ENCODE measurements at regions not wholly inside any gene's neighbourhood (a gene's known extent, or its start where the extent isn't known, plus 50 kb on each side); places are given as distances from the start of the nearest gene placed in this dataset.

GRCh38 chr5:171633776-171634470 is 151.7 kb upstream of the SMIM23 start:
- Histone ChIP-seq H3K27ac (no peak overlapping the region), H3K79me2 (ENCODE audit: insufficient read depth) (no peaks in the 10 kb centered on the region), H3K36me3 (ENCODE audit: low read depth) (no peaks in the 10 kb centered on the region), H3K4me2 (ENCODE audit: unreplicated experiment) (no peak overlapping the region), H3F3A (ENCODE audit: insufficient read depth) (no peaks in the 10 kb centered on the region), H2AFZ (no peak overlapping the region), H3K9me2 (ENCODE audit: insufficient read depth) (no peaks in the 10 kb centered on the region), H3K4me3 (no peak overlapping the region), H3K4me1 (ENCODE audit: insufficient read depth) (no peaks in the 10 kb centered on the region), H3K9me3 (ENCODE audit: low read depth) (no peaks in the 10 kb centered on the region), H3K9ac (no peak overlapping the region), H4K20me1 (ENCODE audit: insufficient read depth) (no peaks in the 10 kb centered on the region), H3K27me3 (replicated peaks; ENCODE audit: insufficient read depth) (peaks cover 63% of the 10 kb centered on the region)
- no peak for TF ChIP-seq EZH2phosphoT487 (IDR thresholded peaks at IDR 0.05; ENCODE audit: insufficient read depth, low read depth)
- TF ChIP-seq EZH2 (IDR thresholded peaks at IDR 0.05; ENCODE audit: insufficient read depth, poor library complexity, severe bottlenecking) = no peak
- DNase-seq = no peak
- 64 to 71% methylated on average over 7 of the region's 7 CpGs for WGBS, 2 experiments (ENCODE audit: low coverage in 1 of 2, low lambda C conversion rate in 2 of 2, missing lambda C conversion rate in 2 of 2)
- in situ Hi-C loops (cut with MboI) = loop anchor here (10.0 to 25.0 kb wide), 2 partner anchors 201 to 403 kb away; no protein-coding TSS in a partner anchor

- TF ChIP-seq EZH2 (IDR thresholded peaks at IDR 0.05; ENCODE audit: insufficient read depth, poor library complexity, severe bottlenecking) = no peak
- TF ChIP-seq EZH2phosphoT487 (IDR thresholded peaks at IDR 0.05; ENCODE audit: insufficient read depth, low read depth) = no peak
- H3K4me1 ChIP-seq (ENCODE audit: insufficient read depth) = no peaks in the 10 kb centered on the region
- H3K4me3 ChIP-seq = no peak overlapping the region
- H2AFZ ChIP-seq = no peak overlapping the region
- peaks cover 63% of the 10 kb centered on the region for H3K27me3 ChIP-seq (replicated peaks; ENCODE audit: insufficient read depth)
- no peak overlapping the region for H3K4me2 ChIP-seq (ENCODE audit: unreplicated experiment)
- H4K20me1 ChIP-seq (ENCODE audit: insufficient read depth) = no peaks in the 10 kb centered on the region
- H3K27ac ChIP-seq = no peak overlapping the region
- H3K9me2 ChIP-seq (ENCODE audit: insufficient read depth) = no peaks in the 10 kb centered on the region
- no peak overlapping the region for H3K9ac ChIP-seq
- H3F3A ChIP-seq (ENCODE audit: insufficient read depth) = no peaks in the 10 kb centered on the region
- no peaks in the 10 kb centered on the region for H3K36me3 ChIP-seq (ENCODE audit: low read depth)
- no peaks in the 10 kb centered on the region for H3K79me2 ChIP-seq (ENCODE audit: insufficient read depth)
- no peaks in the 10 kb centered on the region for H3K9me3 ChIP-seq (ENCODE audit: low read depth)
- in situ Hi-C loops (cut with MboI) = loop anchor here (10.0 to 25.0 kb wide), 2 partner anchors 200 to 403 kb away; no protein-coding TSS in a partner anchor
- DNase-seq = no peak
Observed at GRCh38 chr5:171634511-171634910, 151.1 kb upstream of the SMIM23 start.

GRCh38 chr5:171635028-171635427 is 150.6 kb upstream of the SMIM23 start:
- peaks cover 67% of the 10 kb centered on the region for H3K27me3 ChIP-seq (replicated peaks; ENCODE audit: insufficient read depth)
- no peak overlapping the region for H2AFZ ChIP-seq
- H3K79me2 ChIP-seq (ENCODE audit: insufficient read depth) = no peaks in the 10 kb centered on the region
- no peak overlapping the region for H3K27ac ChIP-seq
- no peak overlapping the region for H3K4me3 ChIP-seq
- H3K4me1 ChIP-seq (ENCODE audit: insufficient read depth) = no peaks in the 10 kb centered on the region
- no peaks in the 10 kb centered on the region for H3F3A ChIP-seq (ENCODE audit: insufficient read depth)
- H3K36me3 ChIP-seq (ENCODE audit: low read depth) = no peaks in the 10 kb centered on the region
- no peaks in the 10 kb centered on the region for H4K20me1 ChIP-seq (ENCODE audit: insufficient read depth)
- H3K9me3 ChIP-seq (ENCODE audit: low read depth) = no peaks in the 10 kb centered on the region
- no peaks in the 10 kb centered on the region for H3K9me2 ChIP-seq (ENCODE audit: insufficient read depth)
- in situ Hi-C loops (cut with MboI) = loop anchor here (10.0 to 25.0 kb wide), 2 partner anchors 200 to 402 kb away; no protein-coding TSS in a partner anchor
- no peak overlapping the region for H3K9ac ChIP-seq
- no peak for TF ChIP-seq EZH2 (IDR thresholded peaks at IDR 0.05; ENCODE audit: insufficient read depth, poor library complexity, severe bottlenecking)
- no peak for TF ChIP-seq EZH2phosphoT487 (IDR thresholded peaks at IDR 0.05; ENCODE audit: insufficient read depth, low read depth)
- DNase-seq = no peak
- 56 to 63% methylated on average over 2 of the region's 2 CpGs for WGBS, 2 experiments (ENCODE audit: low coverage in 1 of 2, low lambda C conversion rate in 2 of 2, missing lambda C conversion rate in 2 of 2)
- H3K4me2 ChIP-seq (ENCODE audit: unreplicated experiment) = no peak overlapping the region

DNA sequence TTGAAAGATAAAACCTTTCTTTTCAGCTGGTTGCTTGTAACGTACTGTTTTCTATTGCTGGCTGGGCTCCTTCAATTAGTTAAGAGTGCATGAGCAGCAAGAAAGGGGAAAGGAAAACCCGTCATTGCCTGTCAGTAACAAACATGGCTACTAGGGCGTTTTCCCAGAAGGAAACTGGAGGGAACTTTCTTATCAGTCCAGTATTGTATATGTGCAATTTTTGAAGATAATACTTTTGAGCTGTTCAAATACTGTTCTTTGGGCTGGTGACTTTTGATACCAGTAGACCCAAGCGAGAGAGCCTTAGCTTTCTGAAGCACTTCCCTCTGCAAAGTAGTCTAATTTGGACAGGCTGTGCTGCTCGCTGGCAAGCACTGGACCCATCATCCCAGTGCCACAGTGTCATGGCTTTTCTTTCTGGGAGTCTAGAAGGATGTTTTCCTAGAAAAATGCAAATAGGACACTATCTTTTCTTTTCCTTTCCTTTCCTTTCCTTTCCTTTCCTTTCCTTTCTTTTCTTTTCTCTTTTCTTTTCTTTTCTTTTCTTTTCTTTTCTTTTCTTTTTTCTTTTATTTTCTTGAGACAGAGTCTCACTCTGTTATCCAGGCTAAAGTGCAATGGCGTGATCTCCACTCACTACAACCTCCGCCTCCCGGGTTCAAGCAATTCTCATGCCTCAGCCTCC is 149.9 kb upstream of the SMIM23 start:
- Histone ChIP-seq H3K79me2 (ENCODE audit: insufficient read depth) (no peaks in the 10 kb centered on the region), H3K4me2 (ENCODE audit: unreplicated experiment) (no peak overlapping the region), H3K27me3 (replicated peaks; ENCODE audit: insufficient read depth) (peaks cover 63% of the 10 kb centered on the region), H3K9me3 (ENCODE audit: low read depth) (no peaks in the 10 kb centered on the region), H3K4me3 (no peak overlapping the region), H3K4me1 (ENCODE audit: insufficient read depth) (no peaks in the 10 kb centered on the region), H3K27ac (no peak overlapping the region), H3K9me2 (ENCODE audit: insufficient read depth) (no peaks in the 10 kb centered on the region), H3K9ac (no peak overlapping the region), H3K36me3 (ENCODE audit: low read depth) (no peaks in the 10 kb centered on the region), H2AFZ (no peak overlapping the region), H4K20me1 (ENCODE audit: insufficient read depth) (no peaks in the 10 kb centered on the region), H3F3A (ENCODE audit: insufficient read depth) (no peaks in the 10 kb centered on the region)
- DNase-seq = no peak
- WGBS, 2 experiments (ENCODE audit: low coverage in 1 of 2, low lambda C conversion rate in 2 of 2, missing lambda C conversion rate in 2 of 2) = 64 to 68% methylated on average over 8 of the region's 8 CpGs
- in situ Hi-C loops (cut with MboI) = loop anchor here (10.0 to 25.0 kb wide), 2 partner anchors 199 to 402 kb away; no protein-coding TSS in a partner anchor
- TF ChIP-seq EZH2phosphoT487 (IDR thresholded peaks at IDR 0.05; ENCODE audit: insufficient read depth, low read depth) (no peak), EZH2 (IDR thresholded peaks at IDR 0.05; ENCODE audit: insufficient read depth, poor library complexity, severe bottlenecking) (no peak)

Data from GM23248 (cell line).